ENCODE measurements at regions not wholly inside any gene's neighbourhood (a gene's known extent, or its start where the extent isn't known, plus 50 kb on each side); places are given as distances from the start of the nearest gene placed in this dataset.

GRCh38 chr12:116456330-116457082, 102.7 kb upstream of the MAP1LC3B2 start:
- no peak for TF ChIP-seq CTCF (IDR thresholded peaks at IDR 0.05; ENCODE audit: insufficient read depth, low read depth, low read length, missing control alignments)
- no peak for DNase-seq (ENCODE audit: low read depth)
- no peak overlapping the region for H3K4me3 ChIP-seq (ENCODE audit: low read length)

- no peak overlapping the region for H3K4me3 ChIP-seq (ENCODE audit: low read length)
- no peak for DNase-seq (ENCODE audit: low read depth)
- TF ChIP-seq CTCF (IDR thresholded peaks at IDR 0.05; ENCODE audit: insufficient read depth, low read depth, low read length, missing control alignments) = no peak
Observed at GRCh38 chr12:116458492-116458891, 100.7 kb upstream of the MAP1LC3B2 start.

- no peak for DNase-seq (ENCODE audit: low read depth)
- H3K4me3 ChIP-seq (ENCODE audit: low read length) = no peak overlapping the region
- no peak for TF ChIP-seq CTCF (IDR thresholded peaks at IDR 0.05; ENCODE audit: insufficient read depth, low read depth, low read length, missing control alignments)
Observed at GRCh38 chr12:116459011-116459875, 99.9 kb upstream of the MAP1LC3B2 start.

DNA sequence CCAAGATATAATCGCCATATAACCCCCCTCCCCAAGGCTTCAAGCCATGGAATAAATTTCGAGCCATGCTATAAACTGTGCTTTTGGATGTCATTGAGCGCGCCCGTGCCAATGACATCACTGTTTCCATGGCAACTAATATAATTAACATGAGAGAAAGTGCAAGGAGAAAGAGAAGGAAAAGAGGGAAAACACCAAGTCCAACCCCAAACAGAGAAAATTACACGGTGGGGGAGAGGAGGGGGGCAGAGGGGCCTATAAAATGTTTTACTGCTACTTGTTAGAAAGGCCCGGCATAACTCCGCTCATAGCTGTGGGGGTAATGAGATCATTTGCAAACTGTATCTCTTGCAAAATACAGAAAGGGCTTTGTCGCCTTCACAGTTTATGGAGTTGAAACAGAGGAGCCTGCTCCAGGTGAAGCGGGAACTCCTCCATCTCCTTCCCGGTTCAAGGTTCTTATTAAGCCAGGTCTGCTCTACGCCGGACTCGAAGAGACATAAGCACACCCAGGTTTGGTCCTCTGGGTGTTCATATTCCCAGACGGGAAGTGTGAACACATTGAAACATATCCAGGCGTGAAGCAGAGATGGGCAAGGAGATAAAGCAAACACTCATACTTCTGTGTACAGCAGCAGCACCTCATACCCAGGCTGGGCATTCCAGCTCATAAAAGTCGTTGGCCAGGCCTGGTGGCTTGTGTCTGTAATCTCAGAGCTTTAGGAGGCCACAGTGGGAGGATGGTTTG, 99.1 kb upstream of the MAP1LC3B2 start:
- peak; percentile 11 for DNase-seq (ENCODE audit: low read depth)
- TF ChIP-seq CTCF (IDR thresholded peaks at IDR 0.05; ENCODE audit: insufficient read depth, low read depth, low read length, missing control alignments) = no peak
- H3K4me3 ChIP-seq (ENCODE audit: low read length) = no peak overlapping the region

GRCh38 chr12:116461060-116461459, 98.1 kb upstream of the MAP1LC3B2 start:
- no peak for TF ChIP-seq CTCF (IDR thresholded peaks at IDR 0.05; ENCODE audit: insufficient read depth, low read depth, low read length, missing control alignments)
- no peak for DNase-seq (ENCODE audit: low read depth)

GRCh38 chr12:116463366-116463765, 95.8 kb upstream of the MAP1LC3B2 start:
- no peak for TF ChIP-seq CTCF (IDR thresholded peaks at IDR 0.05; ENCODE audit: insufficient read depth, low read depth, low read length, missing control alignments)
- DNase-seq (ENCODE audit: low read depth) = no peak
- H3K4me3 ChIP-seq (ENCODE audit: low read length) = no peak overlapping the region

More at GRCh38 chr12:116461060-116461459, 98.1 kb upstream of the MAP1LC3B2 start:
- no peak overlapping the region for H3K4me3 ChIP-seq (ENCODE audit: low read length)

Data from epithelial cell of esophagus (primary cell).